SK-N-SH treated with all-trans-retinoic acid at 6 μM for 48 hours (cell line): ENCODE measurements at regions not wholly inside any gene's neighbourhood (a gene's known extent, or its start where the extent isn't known, plus 50 kb on each side); places are given as distances from the start of the nearest gene placed in this dataset.

ENCODE experiments used
- ATAC-seq: fragments of 200-7000 bp; cut with Tn5 transposase; 3 replicates; pipeline ENCODE4 v1.9.1; 2020; ENCODE audit warnings: mild to moderate bottlenecking, moderate library complexity
- ARNTL ChIP-seq: fragments of 450-650 bp; formaldehyde crosslinking; IDR thresholded peaks from 2 replicates; pipeline ENCODE4 v1.5.0; 2020; ENCODE audit warnings: low read depth, mild to moderate bottlenecking, moderate library complexity, borderline replicate concordance
- BACH2 ChIP-seq: fragments of 250-450 bp; sonication (Bioruptor Pico); IDR thresholded peaks from 2 replicates; pipeline ENCODE4 v1.9.0; 2021; ENCODE audit warnings: mild to moderate bottlenecking, borderline replicate concordance
- CREB5 ChIP-seq: fragments of 250-450 bp; sonication (Bioruptor Pico); IDR thresholded peaks from 2 replicates; pipeline ENCODE4 v1.5.1; 2020; ENCODE audit warnings: low read depth, mild to moderate bottlenecking, moderate library complexity
- CSDC2 ChIP-seq: fragments of 250-450 bp; sonication (Bioruptor Pico); IDR thresholded peaks from 2 replicates; pipeline ENCODE4 v1.5.0; 2020; ENCODE audit warnings: mild to moderate bottlenecking, moderate library complexity
- ESRRG ChIP-seq: fragments of 250-450 bp; sonication (Bioruptor Pico); IDR thresholded peaks from 2 replicates; pipeline ENCODE4 v1.6.1; 2021; ENCODE audit warnings: mild to moderate bottlenecking
- GLIS3 ChIP-seq: fragments of 250-450 bp; sonication (Bioruptor Pico); IDR thresholded peaks from 2 replicates; pipeline ENCODE4 v1.5.0; 2020; ENCODE audit warnings: mild to moderate bottlenecking, moderate library complexity
- ISL1 ChIP-seq: fragments of 250-450 bp; sonication (Bioruptor Pico); IDR thresholded peaks from 2 replicates; pipeline ENCODE4 v2.1.2; 2022; ENCODE audit warnings: mild to moderate bottlenecking, moderate library complexity
- OSR1 ChIP-seq: fragments of 250-450 bp; sonication (Bioruptor Pico); IDR thresholded peaks from 2 replicates; pipeline ENCODE4 v1.8.0; 2022; ENCODE audit warnings: moderate library complexity, mild to moderate bottlenecking, inconsistent platforms
- POU6F1 ChIP-seq: fragments of 250-450 bp; sonication (Bioruptor Pico); IDR thresholded peaks from 2 replicates; pipeline ENCODE4 v1.8.0; 2021; ENCODE audit warnings: low read depth, mild to moderate bottlenecking, moderate library complexity, borderline replicate concordance
- RARB ChIP-seq: fragments of 250-450 bp; sonication (Bioruptor Pico); IDR thresholded peaks from 2 replicates; pipeline ENCODE4 v1.8.0; 2021; ENCODE audit warnings: mild to moderate bottlenecking, moderate library complexity
- SNAI2 ChIP-seq: fragments of 250-450 bp; sonication (Bioruptor Pico); IDR thresholded peaks from 2 replicates; pipeline ENCODE4 v1.5.0; 2020; ENCODE audit warnings: mild to moderate bottlenecking, moderate library complexity
- TCF4 ChIP-seq: fragments of 250-450 bp; sonication (Bioruptor Pico); IDR thresholded peaks from 2 replicates; pipeline ENCODE4 v1.8.0; 2021; ENCODE audit warnings: mild to moderate bottlenecking, moderate library complexity, borderline replicate concordance
- TOX ChIP-seq: fragments of 250-450 bp; sonication (Bioruptor Pico); IDR thresholded peaks from 2 replicates; pipeline ENCODE4 v1.8.0; 2021; ENCODE audit warnings: mild to moderate bottlenecking, moderate library complexity, borderline replicate concordance
- ZC3H10 ChIP-seq: fragments of 250-450 bp; sonication (Bioruptor Pico); IDR thresholded peaks from 2 replicates; pipeline ENCODE4 v1.5.1; 2021; ENCODE audit warnings: mild to moderate bottlenecking, moderate library complexity
- ZFP3 ChIP-seq: fragments of 250-450 bp; sonication (Bioruptor Pico); IDR thresholded peaks from 2 replicates; pipeline ENCODE4 v1.5.0; 2020; ENCODE audit warnings: mild to moderate bottlenecking, moderate library complexity
- ZFP30 ChIP-seq: fragments of 450-650 bp; formaldehyde crosslinking; IDR thresholded peaks from 2 replicates; pipeline ENCODE4 v1.5.0; 2022; ENCODE audit warnings: mild to moderate bottlenecking, moderate library complexity
- ZNF565 ChIP-seq: fragments of 450-650 bp; formaldehyde crosslinking; conservative IDR thresholded peaks from 2 replicates; pipeline ENCODE4 v1.5.0; 2020; ENCODE audit warnings: low read depth, mild to moderate bottlenecking, moderate library complexity
- ZNF70 ChIP-seq: fragments of 450-650 bp; formaldehyde crosslinking; IDR thresholded peaks from 2 replicates; pipeline ENCODE4 v1.5.0; 2020; ENCODE audit warnings: mild to moderate bottlenecking, moderate library complexity
- ZNF8 ChIP-seq: fragments of 450-650 bp; formaldehyde crosslinking; IDR thresholded peaks from 2 replicates; pipeline ENCODE4 v1.5.0; 2020; ENCODE audit warnings: mild to moderate bottlenecking, moderate library complexity
- TF ChIP-seq, protein P1 (sequence below): fragments of 250-450 bp; sonication (Bioruptor Pico); IDR thresholded peaks from 2 replicates; pipeline ENCODE4 v1.5.0; 2020; ENCODE audit warnings: mild to moderate bottlenecking, moderate library complexity
- TF ChIP-seq, protein P2 (sequence below): fragments of 250-450 bp; sonication (Bioruptor Pico); IDR thresholded peaks from 2 replicates; pipeline ENCODE4 v1.8.0; 2020; ENCODE audit warnings: mild to moderate bottlenecking, moderate library complexity, borderline replicate concordance

DNA sequence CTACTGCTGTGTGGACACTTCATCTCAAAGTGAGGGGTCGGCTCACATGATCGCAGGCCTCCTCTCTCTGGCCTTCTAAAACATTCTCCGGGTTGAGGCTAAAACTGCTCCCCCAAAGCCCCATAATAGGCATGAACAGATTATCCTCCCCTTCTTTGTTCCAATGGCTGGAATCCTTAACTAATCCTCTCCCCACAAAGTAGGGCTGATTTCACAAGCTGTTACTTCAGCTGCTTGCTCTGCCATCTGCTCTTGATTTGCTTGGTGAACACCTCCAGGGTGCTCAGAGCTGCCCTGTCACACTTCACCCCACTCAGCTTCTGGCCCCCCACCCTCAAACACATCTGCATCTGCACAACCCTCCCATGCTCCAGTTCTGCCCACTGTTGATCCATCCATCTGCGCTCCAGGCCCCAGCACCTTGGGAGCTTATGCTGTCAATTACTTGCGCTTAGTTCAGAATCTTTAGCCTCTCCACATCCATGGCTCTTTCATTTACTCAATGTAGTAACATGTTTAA lies 173.1 kb upstream of the API5 start (continued):
- TF ChIP-seq, protein P1, sequence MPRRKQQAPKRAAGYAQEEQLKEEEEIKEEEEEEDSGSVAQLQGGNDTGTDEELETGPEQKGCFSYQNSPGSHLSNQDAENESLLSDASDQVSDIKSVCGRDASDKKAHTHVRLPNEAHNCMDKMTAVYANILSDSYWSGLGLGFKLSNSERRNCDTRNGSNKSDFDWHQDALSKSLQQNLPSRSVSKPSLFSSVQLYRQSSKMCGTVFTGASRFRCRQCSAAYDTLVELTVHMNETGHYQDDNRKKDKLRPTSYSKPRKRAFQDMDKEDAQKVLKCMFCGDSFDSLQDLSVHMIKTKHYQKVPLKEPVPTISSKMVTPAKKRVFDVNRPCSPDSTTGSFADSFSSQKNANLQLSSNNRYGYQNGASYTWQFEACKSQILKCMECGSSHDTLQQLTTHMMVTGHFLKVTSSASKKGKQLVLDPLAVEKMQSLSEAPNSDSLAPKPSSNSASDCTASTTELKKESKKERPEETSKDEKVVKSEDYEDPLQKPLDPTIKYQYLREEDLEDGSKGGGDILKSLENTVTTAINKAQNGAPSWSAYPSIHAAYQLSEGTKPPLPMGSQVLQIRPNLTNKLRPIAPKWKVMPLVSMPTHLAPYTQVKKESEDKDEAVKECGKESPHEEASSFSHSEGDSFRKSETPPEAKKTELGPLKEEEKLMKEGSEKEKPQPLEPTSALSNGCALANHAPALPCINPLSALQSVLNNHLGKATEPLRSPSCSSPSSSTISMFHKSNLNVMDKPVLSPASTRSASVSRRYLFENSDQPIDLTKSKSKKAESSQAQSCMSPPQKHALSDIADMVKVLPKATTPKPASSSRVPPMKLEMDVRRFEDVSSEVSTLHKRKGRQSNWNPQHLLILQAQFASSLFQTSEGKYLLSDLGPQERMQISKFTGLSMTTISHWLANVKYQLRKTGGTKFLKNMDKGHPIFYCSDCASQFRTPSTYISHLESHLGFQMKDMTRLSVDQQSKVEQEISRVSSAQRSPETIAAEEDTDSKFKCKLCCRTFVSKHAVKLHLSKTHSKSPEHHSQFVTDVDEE (CRISPR knock-in tag), result no peak
- TF ChIP-seq ZC3H10 (CRISPR knock-in tag), result no peak
- TF ChIP-seq OSR1, result no peak
- TF ChIP-seq ISL1, result no peak

GRCh38 chr11:43145653-43146052 lies 166.1 kb upstream of the API5 start:
- no peak for ATAC-seq
- TF ChIP-seq ZFP30 (CRISPR knock-in tag) (no peak), GLIS3 (CRISPR knock-in tag) (no peak), ISL1 (no peak), TOX (CRISPR knock-in tag) (no peak), SNAI2 (CRISPR knock-in tag) (no peak), RARB (CRISPR knock-in tag) (no peak), BACH2 (CRISPR knock-in tag) (no peak), CSDC2 (CRISPR knock-in tag) (no peak), POU6F1 (no peak), CREB5 (no peak), ZNF565 (CRISPR knock-in tag) (no peak), OSR1 (no peak), ZC3H10 (CRISPR knock-in tag) (no peak)
- TF ChIP-seq, protein P2, sequence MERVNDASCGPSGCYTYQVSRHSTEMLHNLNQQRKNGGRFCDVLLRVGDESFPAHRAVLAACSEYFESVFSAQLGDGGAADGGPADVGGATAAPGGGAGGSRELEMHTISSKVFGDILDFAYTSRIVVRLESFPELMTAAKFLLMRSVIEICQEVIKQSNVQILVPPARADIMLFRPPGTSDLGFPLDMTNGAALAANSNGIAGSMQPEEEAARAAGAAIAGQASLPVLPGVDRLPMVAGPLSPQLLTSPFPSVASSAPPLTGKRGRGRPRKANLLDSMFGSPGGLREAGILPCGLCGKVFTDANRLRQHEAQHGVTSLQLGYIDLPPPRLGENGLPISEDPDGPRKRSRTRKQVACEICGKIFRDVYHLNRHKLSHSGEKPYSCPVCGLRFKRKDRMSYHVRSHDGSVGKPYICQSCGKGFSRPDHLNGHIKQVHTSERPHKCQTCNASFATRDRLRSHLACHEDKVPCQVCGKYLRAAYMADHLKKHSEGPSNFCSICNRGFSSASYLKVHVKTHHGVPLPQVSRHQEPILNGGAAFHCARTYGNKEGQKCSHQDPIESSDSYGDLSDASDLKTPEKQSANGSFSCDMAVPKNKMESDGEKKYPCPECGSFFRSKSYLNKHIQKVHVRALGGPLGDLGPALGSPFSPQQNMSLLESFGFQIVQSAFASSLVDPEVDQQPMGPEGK (CRISPR knock-in tag), result no peak

- no peak for TF ChIP-seq ISL1
- TF ChIP-seq ZNF8 (CRISPR knock-in tag), result no peak
- TF ChIP-seq TCF4, result no peak
- TF ChIP-seq ZNF565 (CRISPR knock-in tag), result no peak
- no peak for TF ChIP-seq ESRRG (CRISPR knock-in tag)
- TF ChIP-seq ARNTL (CRISPR knock-in tag), result no peak
- TF ChIP-seq ZFP3 (CRISPR knock-in tag), result no peak
- TF ChIP-seq CREB5, result no peak
- TF ChIP-seq POU6F1, result no peak
- TF ChIP-seq SNAI2 (CRISPR knock-in tag), result no peak
- TF ChIP-seq ZNF70 (CRISPR knock-in tag), result no peak
- no peak for TF ChIP-seq TOX (CRISPR knock-in tag)
- TF ChIP-seq, all 23 proteins: peak for 0
- ATAC-seq, result no peak
Measured at GRCh38 chr11:43150697-43151096, 161.1 kb upstream of the API5 start.
